ENCODE measurements at regions not wholly inside any gene's neighbourhood (a gene's known extent, or its start where the extent isn't known, plus 50 kb on each side); places are given as distances from the start of the nearest gene placed in this dataset.
"Not testable (repeated sequence)": the region's sequence is repeated elsewhere in the genome, so short reads cannot be mapped to it uniquely, and the experiment has no call there.

- POLR2A ChIA-PET, result interaction anchor here (0.9 to 11.1 kb wide), 37 partner anchors 8 to 1788 kb away, joined by 3 to 925 read pairs (median 16); partner anchors contain the start of gene ZNF184
- H3K4me3 Mint-ChIP-seq, result peak overlapping the region; percentile 89
- no peaks in the 10 kb centered on the region for H3K9me3 Mint-ChIP-seq
- H3K36me3 Mint-ChIP-seq, result no peaks in the 10 kb centered on the region
- no peaks in the 10 kb centered on the region for H3K27me3 Mint-ChIP-seq
- ATAC-seq (ENCODE audit: low read depth), result no peak
- peak overlapping the region; percentile 97 for H3K27ac Mint-ChIP-seq
- DNase-seq, result no peak
- H3K4me1 Mint-ChIP-seq, result peaks cover 46% of the 10 kb centered on the region
These were observed 102.9 kb downstream of the OR2B2 start for GRCh38 chr6:27809067-27809938.

DNA sequence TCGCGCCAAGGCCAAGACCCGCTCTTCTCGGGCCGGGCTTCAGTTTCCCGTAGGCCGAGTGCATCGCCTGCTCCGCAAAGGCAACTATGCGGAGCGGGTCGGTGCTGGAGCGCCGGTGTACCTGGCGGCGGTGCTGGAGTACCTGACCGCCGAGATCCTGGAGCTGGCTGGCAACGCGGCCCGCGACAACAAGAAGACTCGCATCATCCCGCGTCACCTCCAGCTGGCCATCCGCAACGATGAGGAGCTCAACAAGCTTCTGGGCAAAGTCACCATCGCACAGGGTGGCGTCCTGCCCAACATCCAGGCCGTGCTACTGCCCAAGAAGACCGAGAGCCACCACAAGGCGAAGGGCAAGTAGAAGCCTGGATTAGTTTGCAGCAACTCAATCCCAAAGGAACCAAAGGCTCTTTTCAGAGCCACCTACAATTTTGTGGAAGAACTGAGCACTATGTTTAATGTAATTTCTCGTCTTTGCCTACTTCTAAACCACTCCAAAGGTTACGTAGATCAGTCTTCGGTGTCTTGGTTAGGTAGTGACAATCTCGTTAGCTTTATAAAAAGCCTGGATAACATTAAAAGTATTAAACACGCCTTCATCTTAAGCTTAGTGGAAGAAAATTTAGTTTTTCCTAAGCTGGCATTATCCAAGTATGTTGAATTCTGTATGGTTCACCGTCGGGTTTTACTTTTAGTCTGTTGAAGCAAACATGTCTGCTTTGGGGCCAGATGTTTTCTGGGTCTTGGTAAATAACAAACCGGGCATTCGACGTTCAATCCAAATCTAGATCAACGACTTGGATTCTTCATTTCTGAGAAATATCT lies 103.7 kb downstream of the OR2B2 start:
- H3K27ac Mint-ChIP-seq, result peak overlapping the region; percentile 95
- not testable (repeated sequence) for ATAC-seq (ENCODE audit: low read depth)

DNA sequence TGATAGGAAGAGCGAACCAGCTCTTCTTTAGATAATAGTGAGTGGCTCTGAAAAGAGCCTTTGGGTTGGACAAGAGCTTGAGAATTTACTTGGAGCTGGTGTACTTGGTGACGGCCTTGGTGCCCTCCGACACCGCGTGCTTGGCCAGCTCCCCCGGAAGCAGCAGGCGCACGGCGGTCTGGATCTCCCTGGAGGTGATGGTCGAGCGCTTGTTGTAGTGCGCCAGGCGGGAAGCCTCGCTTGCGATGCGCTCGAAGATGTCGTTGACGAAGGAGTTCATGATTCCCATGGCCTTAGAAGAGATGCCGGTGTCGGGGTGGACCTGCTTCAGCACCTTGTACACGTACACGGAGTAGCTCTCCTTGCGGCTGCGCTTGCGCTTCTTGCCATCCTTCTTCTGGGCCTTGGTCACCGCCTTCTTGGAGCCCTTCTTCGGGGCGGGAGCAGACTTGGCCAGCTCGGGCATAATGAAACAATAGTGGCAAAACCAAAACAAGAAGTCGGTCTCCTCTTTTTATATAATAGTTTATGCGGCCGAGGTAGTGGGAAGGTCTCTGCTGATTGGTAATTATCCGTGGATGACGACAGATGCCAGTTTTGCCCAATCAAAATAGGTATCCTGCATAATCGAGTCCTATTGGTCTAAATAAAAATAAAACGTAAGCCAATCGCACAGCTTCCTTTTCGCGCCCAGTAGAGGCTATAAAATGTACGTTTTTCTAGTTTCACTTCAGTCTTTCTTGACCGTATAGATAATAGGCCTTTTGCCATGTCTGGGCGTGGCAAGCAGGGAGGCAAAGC lies 104.6 kb downstream of the OR2B2 start:
- DNase-seq, result peak; percentile 80
- ATAC-seq (ENCODE audit: low read depth), result peak; percentile 68
- Mint-ChIP-seq H3K4me1 (peaks cover 34% of the 10 kb centered on the region), H3K4me3 (peak overlapping the region; percentile 85), H3K27ac (peak overlapping the region; percentile 95)
- H3K36me3 Mint-ChIP-seq, H3K27me3 Mint-ChIP-seq, H3K9me3 Mint-ChIP-seq: not testable (repeated sequence)
- POLR2A ChIA-PET, result interaction anchor here (0.6 to 11.1 kb wide), 45 partner anchors 10 to 1787 kb away, joined by 3 to 925 read pairs (median 8); partner anchors contain the start of genes TRIM27 and ZNF184

More for the DNA sequence above, 103.7 kb downstream of the OR2B2 start:
- Mint-ChIP-seq H3K4me3 (peak overlapping the region; percentile 85), H3K4me1 (peaks cover 37% of the 10 kb centered on the region)
- POLR2A ChIA-PET, result interaction anchor here (0.6 to 11.1 kb wide), 43 partner anchors 9 to 1788 kb away, joined by 3 to 925 read pairs (median 11); partner anchors contain the start of gene ZNF184
- not testable (repeated sequence) for H3K9me3 Mint-ChIP-seq, H3K27me3 Mint-ChIP-seq, H3K36me3 Mint-ChIP-seq
- DNase-seq, result peak; percentile 63

DNA sequence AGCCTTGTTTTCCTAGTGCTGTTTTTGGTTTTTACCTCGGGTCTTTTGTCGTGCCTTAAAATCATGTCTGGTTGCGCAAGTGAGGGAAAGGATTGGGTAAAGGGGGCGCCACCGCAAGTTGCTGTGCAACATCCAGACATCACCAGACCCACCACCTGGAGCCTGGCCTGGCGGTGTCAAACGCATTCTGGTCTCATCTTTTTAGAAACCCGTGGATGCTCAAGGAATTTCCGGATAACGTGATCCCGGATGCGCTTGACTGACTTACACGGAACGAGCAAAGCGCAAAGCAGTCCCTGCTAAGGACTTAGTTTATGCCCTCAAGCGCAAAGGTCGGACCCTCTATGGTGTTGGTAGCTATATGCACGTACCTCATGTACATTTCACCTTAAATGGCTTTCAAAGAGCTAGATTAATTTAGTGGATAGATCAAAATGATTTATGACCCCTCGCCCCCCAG lies 105.2 kb downstream of the OR2B2 start:
- Mint-ChIP-seq H3K36me3 (no peaks in the 10 kb centered on the region), H3K4me1 (peaks cover 29% of the 10 kb centered on the region), H3K9me3 (no peaks in the 10 kb centered on the region), H3K27me3 (no peaks in the 10 kb centered on the region), H3K4me3 (peak overlapping the region; percentile 85), H3K27ac (peak overlapping the region; percentile 95)
- POLR2A ChIA-PET, result interaction anchor here (0.9 to 11.1 kb wide), 35 partner anchors 10 to 1785 kb away, joined by 3 to 925 read pairs (median 14); partner anchors contain the start of genes TRIM27 and ZNF184
- ATAC-seq (ENCODE audit: low read depth), result no peak
- DNase-seq, result no peak

DNA sequence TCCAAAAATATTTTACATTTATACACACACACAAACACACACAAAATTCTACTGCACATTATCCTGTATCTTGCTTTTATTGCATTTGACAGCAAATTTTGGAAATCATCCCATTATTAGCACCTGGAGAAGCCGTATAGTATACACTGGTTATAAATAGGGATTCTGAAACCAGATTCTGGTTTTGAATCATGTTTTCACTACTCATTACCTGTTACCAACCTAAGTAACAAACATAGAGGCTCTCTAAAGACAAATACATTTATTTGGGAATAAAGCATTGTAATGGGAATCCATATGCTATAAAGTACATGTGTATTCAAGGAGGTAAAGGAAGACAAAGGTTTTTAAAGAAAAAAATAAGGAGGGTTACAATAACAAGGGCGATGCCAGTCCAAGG lies 106.8 kb downstream of the OR2B2 start:
- Mint-ChIP-seq H3K9me3 (no peaks in the 10 kb centered on the region), H3K4me3 (no peak overlapping the region), H3K27ac (no peak overlapping the region), H3K36me3 (no peaks in the 10 kb centered on the region), H3K27me3 (no peaks in the 10 kb centered on the region), H3K4me1 (peaks cover 22% of the 10 kb centered on the region)
- DNase-seq (no peak), ATAC-seq (ENCODE audit: low read depth) (no peak)
- POLR2A ChIA-PET, result interaction anchor here (0.7 to 11.1 kb wide), 6 partner anchors 10 to 673 kb away, joined by 3 to 925 read pairs (median 368); a partner anchor contains a TSS

- H3K27ac Mint-ChIP-seq, result no peak overlapping the region
- DNase-seq (no peak), ATAC-seq (ENCODE audit: low read depth) (no peak)
- H3K4me1 Mint-ChIP-seq, result peaks cover 19% of the 10 kb centered on the region
- no peak overlapping the region for H3K4me3 Mint-ChIP-seq
- no peaks in the 10 kb centered on the region for H3K36me3 Mint-ChIP-seq
- H3K9me3 Mint-ChIP-seq, result no peaks in the 10 kb centered on the region
- no peaks in the 10 kb centered on the region for H3K27me3 Mint-ChIP-seq
- POLR2A ChIA-PET, result no interaction called here
These were observed 107.3 kb downstream of the OR2B2 start for GRCh38 chr6:27804851-27805250.

GRCh38 chr6:27800731-27801373 lies 111.3 kb downstream of the OR2B2 start:
- POLR2A ChIA-PET, result interaction anchor here (1.7 kb wide), 1 partner anchor 654 kb away, joined by 4 read pairs; a partner anchor contains a TSS
- Mint-ChIP-seq H3K36me3 (no peaks in the 10 kb centered on the region), H3K4me3 (no peak overlapping the region), H3K27ac (no peak overlapping the region), H3K4me1 (peaks cover 5% of the 10 kb centered on the region), H3K27me3 (peaks cover 15% of the 10 kb centered on the region), H3K9me3 (no peaks in the 10 kb centered on the region)
- no peak for ATAC-seq (ENCODE audit: low read depth)
- no peak for DNase-seq

GRCh38 chr6:27797960-27798359 lies 114.2 kb downstream of the OR2B2 start:
- H3K27me3 Mint-ChIP-seq, result peaks cover 15% of the 10 kb centered on the region
- H3K4me1 Mint-ChIP-seq, result peaks cover 20% of the 10 kb centered on the region
- no peak for ATAC-seq (ENCODE audit: low read depth)
- H3K9me3 Mint-ChIP-seq, result no peaks in the 10 kb centered on the region
- H3K27ac Mint-ChIP-seq, result no peak overlapping the region
- no peak overlapping the region for H3K4me3 Mint-ChIP-seq
- POLR2A ChIA-PET, result interaction anchor here (0.8 to 1.2 kb wide), 2 partner anchors 10 to 104 kb away, joined by 3 read pairs; a partner anchor contains a TSS
- no peak for DNase-seq
- no peaks in the 10 kb centered on the region for H3K36me3 Mint-ChIP-seq

- not testable (repeated sequence) for H3K27ac Mint-ChIP-seq; H3K36me3 Mint-ChIP-seq; H3K9me3 Mint-ChIP-seq; ATAC-seq (ENCODE audit: low read depth); DNase-seq; H3K4me3 Mint-ChIP-seq
- Mint-ChIP-seq H3K4me1 (peaks cover 30% of the 10 kb centered on the region), H3K27me3 (peaks cover 15% of the 10 kb centered on the region)
- POLR2A ChIA-PET, result interaction anchor here (0.6 to 3.8 kb wide), 8 partner anchors 11 to 1474 kb away, joined by 3 to 44 read pairs (median 4); partner anchors contain the start of gene ZNF184
These were observed 115.3 kb downstream of the OR2B2 start for GRCh38 chr6:27796736-27797481.

GRCh38 chr6:27795697-27796494 lies 116.3 kb downstream of the OR2B2 start:
- POLR2A ChIA-PET, result interaction anchor here (0.7 to 3.8 kb wide), 9 partner anchors 12 to 664 kb away, joined by 3 to 44 read pairs (median 4); partner anchors contain the start of gene ZNF184
- H3K4me3 Mint-ChIP-seq, result no peak overlapping the region
- no peaks in the 10 kb centered on the region for H3K9me3 Mint-ChIP-seq
- DNase-seq (no peak), ATAC-seq (ENCODE audit: low read depth) (peak; percentile 50)
- peaks cover 19% of the 10 kb centered on the region for H3K27me3 Mint-ChIP-seq
- H3K4me1 Mint-ChIP-seq, result peaks cover 38% of the 10 kb centered on the region
- peak overlapping the region; percentile 2 for H3K27ac Mint-ChIP-seq
- H3K36me3 Mint-ChIP-seq, result no peaks in the 10 kb centered on the region

Data from activated naive CD8-positive, alpha-beta T cell treated with anti-CD3 and anti-CD28 coated beads, Interleukin-2, amount 10 ng/mL, durations not matched to agents 7 days and 5 days (primary cell).